GM18867 (cell line): ENCODE measurements at regions not wholly inside any gene's neighbourhood (a gene's known extent, or its start where the extent isn't known, plus 50 kb on each side); places are given as distances from the start of the nearest gene placed in this dataset.

Experiments
- ATAC-seq: cut with Tn5 transposase; IDR thresholded peaks from one replicate; pipeline ENCODE4 v1.9.1; 2021; ENCODE audit warnings: mild to moderate bottlenecking, moderate library complexity; ENCODE audit not compliant: unreplicated experiment

DNA sequence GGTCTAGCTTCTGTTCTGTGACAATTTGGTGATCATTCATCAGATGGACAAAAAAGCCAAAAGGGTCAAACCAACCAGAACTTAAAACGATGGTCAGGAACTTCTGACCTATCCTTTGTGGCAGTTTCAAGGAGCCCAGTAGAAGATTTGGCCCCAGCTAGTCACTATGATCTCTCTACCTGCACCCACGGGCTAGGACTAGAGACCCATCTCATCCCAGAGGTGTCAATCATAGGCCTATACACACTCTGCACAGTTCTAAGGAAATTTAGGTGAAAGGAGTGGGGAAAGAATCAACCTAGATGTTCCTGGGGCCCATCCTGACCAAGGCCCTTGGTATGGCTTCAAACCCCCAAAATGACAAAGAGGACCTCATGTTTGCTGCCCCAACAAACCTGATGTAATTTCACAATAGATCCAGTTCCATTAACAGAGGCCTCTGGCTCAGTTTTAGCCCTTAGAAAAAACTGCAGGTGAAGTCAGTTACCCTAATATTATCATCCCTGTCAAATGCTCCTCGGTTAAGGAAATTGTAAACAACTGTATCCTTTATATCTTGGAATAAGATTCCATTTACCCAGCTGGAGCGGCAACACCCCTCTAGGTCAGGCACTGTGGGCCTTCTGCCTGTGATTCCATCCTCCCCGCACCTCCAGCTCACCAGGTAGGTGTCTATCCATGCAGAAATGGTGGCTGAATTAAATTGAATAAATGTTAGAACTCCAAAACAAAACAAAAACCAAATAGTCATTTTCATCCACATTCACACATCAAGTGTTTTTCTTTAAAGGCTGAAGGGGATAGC, 138.7 kb downstream of the ENC1 start:
- ATAC-seq = no peak

DNA sequence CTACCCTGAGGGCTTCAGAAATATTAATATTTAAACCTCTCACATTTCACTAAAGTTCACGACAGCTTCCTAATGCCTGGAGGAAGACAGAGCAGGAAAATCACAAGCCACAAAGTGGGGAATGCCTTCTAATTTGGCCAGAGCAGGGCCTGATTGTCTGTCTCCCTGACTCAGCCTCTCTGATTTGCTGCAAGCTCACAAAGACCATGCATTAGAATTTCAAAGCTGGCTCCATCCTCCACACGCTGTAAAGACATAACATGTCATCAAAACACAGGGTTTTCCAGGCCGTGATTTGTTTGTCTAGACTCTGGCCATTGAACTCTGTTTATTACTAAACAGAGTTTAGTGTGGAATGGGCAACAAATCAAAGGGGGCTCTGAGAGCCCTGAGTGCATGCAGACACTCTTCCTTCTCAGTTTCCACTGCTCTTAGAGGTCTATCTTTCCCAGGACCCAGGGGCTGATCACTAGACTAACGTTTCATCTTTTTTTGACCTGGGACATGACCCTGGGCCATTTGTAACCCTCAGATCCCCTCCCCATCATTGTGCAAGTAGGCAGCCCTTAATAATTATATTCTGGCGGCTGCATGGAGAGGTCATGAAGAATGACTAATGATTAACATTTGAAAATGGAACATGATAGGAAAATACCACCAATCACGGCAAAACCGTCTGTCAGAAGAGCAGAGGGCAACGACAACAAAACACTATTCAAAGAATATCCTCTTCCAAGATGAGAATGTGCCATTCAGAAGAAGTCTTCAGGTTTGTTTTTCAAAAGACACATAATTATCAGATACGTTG, 140.2 kb downstream of the ENC1 start:
- no peak for ATAC-seq

DNA sequence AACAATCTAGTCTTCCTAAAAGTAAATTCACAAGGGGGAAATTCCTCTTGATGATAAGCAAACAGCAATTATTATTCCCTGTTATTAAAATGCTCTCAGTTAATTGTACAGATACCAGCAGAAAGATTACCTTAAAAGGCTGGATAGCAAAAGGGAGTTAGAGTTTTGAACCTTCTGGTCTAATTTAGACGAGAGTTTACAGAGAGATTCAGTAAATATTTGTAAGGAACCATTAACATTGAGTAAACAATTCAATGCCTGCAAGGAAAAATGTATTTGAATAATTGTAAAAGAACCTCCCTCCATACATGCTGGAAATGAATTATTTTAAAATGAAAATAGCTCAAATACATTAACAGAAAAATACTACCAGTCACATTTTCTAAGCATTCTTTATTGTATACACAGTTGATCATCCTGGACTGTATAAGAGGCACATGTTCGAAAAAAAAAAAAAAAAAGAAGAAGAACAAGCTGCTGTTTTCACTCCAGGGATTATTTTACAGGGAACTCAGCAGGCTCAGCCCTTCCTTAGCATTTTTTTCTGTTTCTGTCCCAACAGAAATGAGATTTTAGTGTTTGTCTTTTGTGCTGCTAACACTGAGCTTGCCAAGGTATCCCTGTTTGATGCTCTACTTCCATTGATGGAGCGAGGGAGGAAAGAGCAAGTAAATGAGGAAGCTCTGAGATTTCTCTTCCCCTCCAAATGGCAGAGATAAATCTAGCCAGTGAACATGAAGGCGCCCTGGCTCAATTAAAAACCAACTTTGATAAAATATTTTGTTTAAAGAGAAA, 141.1 kb downstream of the ENC1 start:
- no peak for ATAC-seq

DNA sequence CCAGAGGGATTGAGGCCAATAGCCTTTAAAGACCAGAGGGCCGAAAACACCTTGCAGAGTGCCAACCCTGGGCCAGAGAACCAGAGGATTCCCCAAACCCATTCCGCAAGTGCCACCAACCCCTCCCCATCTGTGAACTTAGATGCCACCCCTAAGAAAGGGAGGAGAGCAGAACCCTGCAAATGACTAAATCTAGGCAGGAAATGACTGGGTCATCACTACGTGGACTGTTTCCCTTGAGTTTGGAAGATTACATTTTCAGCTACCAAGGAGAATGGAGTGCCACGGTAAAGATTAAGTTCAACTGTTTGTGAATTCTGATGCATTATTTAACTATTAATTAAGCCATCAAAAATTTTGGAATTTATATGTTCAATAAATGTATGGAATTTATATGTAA, 142.8 kb downstream of the ENC1 start:
- no peak for ATAC-seq

DNA sequence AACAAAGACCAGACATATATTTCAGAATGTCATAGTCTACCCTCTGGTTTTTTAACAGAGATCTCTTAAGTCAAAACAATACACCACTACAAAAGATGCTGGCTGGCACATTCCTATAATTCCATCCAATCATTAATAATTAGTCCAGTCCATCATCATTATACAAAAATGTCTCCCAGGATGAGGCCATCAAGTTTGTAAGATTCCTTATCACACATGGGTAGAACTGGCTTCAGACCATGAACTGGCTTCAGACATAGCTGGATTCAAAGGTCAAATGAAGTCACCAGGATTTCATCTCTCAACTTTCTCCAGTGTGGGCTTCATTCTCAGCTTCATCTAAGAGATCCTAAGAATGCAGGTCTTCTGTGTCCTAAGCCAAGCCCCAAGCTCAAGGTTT, 147.1 kb downstream of the ENC1 start:
- ATAC-seq = no peak

DNA sequence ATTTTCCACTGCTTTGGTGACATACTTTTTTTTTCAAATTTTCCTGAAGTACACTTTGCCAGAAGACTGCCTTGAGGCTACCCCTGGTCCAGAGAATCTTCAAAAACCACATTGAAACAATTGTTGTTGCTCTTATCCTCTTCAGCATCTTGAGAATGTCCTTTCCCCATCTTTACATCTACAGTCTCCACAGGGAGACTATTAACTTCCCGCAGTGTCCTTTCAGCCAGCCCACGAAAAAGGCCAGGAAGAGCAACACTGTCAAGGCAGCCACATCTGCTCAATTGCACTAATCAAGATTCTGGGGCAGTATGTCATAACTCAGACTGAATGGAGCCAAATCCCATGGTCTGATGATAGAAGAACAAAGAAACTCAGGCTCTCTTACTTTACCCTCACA, 148.3 kb downstream of the ENC1 start:
- no peak for ATAC-seq

DNA sequence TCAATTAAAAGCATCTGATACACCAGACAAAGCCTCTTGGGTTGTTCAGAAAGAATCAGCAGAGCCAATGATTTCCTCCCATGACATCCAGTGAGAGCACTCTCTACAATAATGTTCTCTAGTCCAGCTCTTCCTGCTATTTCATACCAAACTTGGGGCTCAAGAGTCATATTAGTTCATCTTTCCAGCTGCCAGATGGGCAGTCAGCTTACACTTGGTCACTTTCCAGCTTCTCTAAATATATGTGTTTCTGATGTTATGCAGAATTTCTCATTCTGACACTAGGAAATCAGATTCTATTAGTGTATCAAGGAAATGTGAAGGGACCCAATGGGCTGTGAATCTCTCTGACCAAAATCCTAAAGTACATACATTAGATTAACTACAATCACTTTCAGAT, 148.9 kb downstream of the ENC1 start:
- ATAC-seq = no peak

DNA sequence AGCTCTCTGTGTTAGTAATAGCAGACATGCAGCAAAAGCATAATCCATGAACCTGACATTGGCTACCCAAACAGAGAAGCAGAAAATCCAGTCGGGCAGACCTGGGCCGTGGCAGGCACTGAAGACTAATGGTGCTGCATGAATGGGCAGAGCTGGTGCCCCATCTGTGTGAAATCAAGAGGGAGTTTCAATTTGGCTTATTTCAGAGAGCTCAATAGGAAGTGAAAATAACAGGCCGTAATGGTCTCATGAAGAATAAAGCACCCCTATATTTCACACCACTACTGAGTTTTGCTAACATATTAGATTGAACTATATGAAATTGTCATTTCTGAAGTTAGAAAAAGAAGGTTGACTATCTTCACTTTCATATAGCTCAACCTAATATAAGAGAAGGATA, 149.7 kb downstream of the ENC1 start:
- peak; percentile 98 for ATAC-seq

DNA sequence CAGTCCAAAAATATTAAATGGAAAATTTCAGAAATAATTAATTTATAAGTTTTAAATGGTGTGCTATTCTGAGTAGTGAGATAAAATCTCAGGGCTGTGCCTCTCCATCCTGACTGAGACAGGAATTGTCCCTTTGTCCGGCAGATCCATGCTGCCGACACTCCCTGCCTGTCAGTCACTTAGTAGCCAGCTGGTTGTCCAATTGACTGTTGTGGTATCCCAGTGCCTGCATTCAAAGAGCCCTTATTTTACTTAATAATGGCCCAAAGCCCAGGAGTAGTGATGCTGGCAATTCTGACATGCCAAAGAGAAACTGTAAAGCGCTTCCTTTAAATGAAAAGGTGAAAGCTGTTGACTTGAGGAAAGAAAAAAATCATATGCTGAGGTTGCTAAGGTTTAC, 157.5 kb downstream of the ENC1 start:
- ATAC-seq = no peak

DNA sequence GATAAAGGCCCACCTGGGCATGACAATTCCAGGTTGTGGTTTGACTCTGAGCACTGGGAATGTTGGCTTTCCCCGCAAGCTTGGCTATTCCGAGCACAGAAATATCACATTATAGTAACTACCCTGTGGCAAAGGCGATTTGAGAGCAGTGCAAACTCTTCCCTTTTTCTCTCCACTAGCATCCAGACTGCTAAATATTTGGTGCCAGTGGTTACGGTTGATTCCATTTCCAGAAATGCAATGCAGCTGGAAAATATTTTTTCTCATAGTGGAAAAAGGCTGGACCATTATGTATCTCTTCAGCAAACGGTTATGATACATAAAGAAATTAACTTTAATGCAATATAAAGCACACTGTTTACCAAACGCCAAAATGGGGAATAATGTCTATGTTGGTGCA, 158.0 kb downstream of the ENC1 start:
- ATAC-seq = no peak

DNA sequence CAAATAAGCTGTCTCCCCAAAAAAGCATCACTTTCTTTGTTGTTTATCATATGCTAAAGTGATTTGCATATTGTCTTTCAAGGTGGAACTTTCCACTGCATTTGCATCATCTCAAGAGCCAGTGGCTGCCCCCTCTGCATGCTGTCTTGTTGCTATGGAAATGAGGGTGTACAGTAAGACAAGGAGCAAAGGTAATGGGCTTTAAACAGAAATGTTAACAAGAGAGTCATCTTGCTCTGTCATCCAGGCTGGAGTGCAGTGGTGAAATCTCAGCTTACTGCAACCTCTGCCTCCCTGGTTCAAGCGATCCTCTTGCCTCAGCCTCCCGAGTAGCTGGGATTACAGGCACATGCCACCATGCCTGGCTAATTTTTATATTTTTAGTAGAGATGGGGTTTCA, 159.2 kb downstream of the ENC1 start:
- ATAC-seq = peak; percentile 89

DNA sequence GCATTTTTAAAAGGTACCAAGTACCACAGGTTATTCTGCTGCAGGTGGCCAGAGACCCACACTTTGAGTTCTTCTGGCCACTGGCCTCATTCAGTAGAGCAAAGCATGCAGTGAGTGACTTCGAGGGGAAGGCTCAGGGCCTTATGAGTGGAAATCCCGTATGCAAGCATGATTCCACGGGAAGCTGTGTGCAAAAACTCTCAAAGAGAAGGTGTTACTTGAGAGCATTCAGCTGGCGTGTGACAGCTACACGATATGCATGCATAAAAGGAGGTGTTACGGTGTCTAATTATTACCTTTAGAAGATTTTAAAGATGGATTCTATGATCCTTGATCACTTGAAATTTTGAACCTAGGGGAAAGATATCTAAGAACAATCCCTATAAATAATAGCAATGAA, 160.3 kb downstream of the ENC1 start:
- no peak for ATAC-seq

DNA sequence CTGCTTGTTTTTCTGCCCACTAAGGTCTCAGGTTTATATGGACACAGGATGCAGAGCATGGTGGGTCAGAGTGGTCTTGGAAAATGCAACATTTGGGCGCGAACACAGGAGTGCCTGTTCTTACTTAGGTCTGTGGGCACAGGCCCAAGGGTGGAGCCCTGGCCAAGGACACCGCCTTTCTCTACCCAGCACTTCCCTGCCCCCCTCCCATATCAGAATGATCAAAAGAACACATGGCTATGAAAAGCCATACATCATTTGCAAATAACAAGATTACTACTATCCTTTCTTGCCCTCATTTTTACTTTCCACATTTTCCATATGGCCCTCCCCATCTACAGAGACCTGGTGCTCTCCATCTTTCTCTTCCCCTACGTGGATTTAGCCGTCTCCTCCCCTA, 162.2 kb downstream of the ENC1 start:
- ATAC-seq = no peak

DNA sequence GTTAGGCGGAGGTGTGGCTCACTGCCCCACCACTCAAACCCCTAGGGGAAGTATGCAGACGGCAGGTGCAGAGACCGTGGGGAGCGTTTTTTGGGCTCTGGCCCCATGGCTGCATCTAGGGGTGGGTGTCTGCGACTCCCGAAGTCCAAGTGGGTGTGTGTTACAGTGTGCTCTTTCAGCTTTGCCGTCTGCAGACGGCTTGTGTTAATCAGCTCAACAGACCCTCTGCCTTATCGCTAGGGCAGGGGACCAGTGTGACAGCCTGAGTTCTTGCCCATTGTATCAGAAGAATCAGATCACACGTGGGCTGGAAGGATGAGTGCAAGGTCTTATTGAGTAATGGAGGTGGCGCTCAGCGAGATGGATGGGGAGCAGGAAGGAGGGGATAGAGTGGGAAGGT, 162.8 kb downstream of the ENC1 start:
- ATAC-seq = no peak

DNA sequence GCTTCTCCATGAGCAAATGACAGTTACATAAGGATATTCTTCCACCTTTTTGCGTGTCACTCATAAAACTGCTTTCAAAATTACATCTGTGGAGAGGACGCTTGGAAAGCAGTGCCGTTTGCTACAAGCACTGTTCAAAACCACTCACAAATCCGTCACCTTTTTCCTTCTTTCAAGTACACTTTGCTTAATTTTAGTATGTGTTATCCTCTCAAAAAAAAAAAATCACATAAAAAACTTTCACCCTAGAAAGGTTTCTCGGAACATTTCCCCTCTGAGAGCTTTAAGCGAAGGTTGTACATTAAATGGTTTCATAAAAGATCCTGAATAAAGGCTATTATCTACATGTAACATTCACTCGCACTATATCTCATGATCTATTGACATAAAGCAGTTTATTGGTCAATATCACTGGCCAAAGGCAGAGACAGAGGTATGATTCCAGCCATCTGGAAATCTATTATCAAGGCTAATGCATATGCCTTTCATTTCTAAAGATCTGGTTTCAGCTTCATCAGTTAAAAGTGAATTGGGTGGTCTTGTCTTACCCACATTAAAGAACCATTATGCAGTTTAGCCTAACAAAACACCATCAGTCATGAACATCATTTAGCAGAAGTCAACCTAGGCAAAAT, 163.6 kb downstream of the ENC1 start:
- ATAC-seq = no peak

DNA sequence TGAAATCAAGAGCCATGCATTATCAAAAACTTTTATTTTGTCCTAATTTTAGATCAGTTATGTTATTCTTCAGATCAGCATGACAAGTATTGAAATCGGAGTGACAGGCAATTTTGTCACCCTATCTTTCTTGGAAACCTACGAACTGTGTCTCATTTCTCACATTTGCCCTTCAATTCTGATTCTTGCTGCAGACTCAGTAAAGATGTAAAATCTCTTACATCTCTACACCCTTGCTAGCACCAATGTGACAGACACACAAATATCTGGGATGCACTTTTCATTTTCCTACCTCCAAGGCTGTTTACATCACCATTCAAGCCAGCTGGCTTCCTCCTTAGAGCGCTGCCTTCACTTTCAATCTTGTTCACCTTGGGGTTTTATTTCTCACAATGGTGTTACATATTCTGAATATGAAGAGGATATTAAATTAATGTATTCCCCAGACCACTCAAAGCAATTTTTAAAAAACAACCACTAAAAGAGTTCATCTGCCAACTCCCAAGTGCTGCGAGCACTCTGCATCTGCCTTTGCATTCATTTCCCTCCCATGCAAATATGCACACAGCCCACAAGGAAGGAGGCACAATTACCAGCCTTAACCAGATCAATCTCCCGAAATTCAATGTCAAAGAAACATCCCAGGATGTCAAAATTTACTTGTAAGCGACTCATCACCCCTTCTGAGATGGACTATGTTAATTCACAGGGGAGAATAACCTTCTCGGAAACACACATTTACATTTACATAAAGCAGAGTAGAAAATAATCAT, 164.3 kb downstream of the ENC1 start:
- ATAC-seq = no peak

DNA sequence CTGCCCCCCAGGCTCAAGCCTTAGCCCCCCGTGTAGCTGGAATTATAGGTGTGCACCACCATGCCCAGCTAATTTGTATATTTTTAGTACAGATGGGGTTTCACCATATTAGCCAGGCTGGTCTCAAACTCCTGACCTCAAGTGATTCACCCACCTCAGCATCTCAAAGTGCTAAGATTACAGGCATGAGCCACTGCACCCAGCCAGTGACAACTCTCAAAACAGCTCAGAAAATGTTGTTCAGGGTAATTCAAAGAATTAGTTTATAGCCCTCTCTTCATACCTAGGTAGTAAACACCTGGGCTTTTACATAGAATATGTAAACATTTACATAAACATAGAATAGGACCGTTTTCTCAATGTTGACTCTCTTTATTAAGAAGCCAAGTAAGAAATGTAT, 168.7 kb downstream of the ENC1 start:
- ATAC-seq = no peak

DNA sequence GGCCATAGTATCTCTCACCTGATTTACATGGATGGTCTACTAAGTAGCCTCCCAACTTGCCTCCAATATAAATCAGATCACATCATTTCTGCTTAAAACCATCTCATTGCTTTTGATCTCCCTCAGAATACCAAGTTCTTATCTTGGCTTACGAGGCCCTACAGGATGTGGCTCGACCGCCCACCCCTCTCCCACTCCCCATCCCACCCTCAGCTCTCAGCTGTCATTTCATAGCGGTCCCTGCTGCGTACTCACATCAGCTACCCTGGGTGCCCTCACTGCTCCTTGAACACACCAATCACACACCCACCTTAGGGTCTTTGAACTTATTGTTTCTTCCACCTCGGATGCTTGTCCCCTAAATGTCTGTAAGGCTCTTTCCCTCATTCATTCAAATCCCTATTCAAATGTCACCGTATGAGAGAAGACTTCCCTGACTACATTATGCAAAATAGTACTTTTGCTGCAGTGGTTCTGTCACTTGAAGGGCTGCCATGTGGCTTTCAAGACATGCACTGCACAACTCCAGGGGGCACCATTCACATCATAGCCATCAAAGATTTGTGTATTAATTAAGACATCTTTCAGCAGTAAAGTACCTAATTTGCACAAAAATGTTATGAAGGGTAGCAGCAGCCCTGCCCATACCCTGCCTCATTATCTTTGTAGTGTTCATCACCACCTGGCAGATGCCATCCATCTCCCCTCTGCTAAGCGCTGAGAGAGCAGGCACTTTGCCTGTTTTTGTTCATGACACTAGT, 171.1 kb downstream of the ENC1 start:
- no peak for ATAC-seq

DNA sequence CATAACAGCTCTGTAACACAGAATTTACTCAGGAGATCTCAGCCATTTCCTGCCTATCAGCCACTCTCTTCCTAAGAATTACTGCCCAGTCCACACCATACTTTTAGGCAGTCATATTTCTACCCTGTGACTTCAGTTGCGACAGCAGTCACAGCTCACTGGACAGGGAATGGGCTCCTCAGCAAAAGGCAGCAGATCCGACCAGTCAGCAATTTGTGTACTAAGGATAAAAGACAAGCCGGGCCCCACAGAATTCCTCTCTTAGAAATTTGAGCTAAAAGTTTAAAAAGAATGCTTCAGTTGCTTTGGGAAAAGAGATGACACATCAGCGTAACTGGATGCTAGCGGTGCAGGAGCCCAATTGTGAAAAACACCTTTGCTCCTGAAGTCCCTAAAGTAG, 172.1 kb downstream of the ENC1 start:
- no peak for ATAC-seq

DNA sequence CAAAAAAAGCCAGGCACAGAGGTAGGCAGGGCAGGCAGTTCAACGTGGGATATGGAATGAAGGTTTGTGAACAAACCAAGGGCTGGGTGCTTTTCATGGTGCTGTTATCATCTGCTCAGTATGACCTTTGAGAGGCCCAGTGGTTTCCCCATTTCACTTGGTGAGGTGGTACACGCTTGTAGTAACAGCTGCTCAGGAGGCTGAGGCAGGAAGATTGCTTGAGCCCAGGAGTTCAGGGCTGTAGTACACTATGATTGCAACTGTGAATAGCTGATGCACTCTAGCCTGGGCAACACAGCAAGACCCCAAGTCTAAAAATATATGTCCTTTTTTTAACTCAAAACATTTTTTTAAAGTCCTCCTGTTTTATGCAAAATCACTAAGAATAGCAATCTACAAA, 174.8 kb downstream of the ENC1 start:
- ATAC-seq = peak; percentile 64
